HG03175 (cell line): ENCODE measurements at regions not wholly inside any gene's neighbourhood (a gene's known extent, or its start where the extent isn't known, plus 50 kb on each side); places are given as distances from the start of the nearest gene placed in this dataset.

Experiments used
- ATAC-seq: cut with Tn5 transposase; IDR thresholded peaks from one replicate; pipeline ENCODE4 v1.9.1; 2021; ENCODE audit warnings: mild to moderate bottlenecking, moderate library complexity; ENCODE audit not compliant: unreplicated experiment

- ATAC-seq = no peak
Measured at GRCh38 chr11:116509551-116509950, 263.2 kb downstream of the BUD13 start.

- no peak for ATAC-seq
Measured at GRCh38 chr11:116507849-116508695, 264.7 kb downstream of the BUD13 start.

DNA sequence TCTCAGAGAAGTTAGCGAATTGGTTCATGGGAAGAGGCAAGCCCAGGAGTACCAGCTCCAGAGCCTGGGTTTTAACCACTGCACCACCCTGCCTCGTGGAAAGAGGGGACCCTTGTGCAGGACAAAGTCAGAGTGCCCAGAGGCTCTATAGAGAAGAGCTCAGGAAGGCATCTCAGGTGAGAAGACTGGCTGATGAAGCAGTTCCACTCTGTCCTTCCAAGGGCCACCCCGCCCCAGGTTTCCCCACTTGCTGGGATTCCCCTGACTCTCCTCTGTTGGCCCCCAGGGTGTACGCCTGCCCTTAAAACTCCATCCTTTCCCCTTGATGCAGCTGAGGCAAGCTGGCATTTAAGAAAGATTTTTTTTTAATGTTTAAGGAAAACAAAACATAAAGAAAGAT lies 265.8 kb downstream of the BUD13 start:
- ATAC-seq = no peak

DNA sequence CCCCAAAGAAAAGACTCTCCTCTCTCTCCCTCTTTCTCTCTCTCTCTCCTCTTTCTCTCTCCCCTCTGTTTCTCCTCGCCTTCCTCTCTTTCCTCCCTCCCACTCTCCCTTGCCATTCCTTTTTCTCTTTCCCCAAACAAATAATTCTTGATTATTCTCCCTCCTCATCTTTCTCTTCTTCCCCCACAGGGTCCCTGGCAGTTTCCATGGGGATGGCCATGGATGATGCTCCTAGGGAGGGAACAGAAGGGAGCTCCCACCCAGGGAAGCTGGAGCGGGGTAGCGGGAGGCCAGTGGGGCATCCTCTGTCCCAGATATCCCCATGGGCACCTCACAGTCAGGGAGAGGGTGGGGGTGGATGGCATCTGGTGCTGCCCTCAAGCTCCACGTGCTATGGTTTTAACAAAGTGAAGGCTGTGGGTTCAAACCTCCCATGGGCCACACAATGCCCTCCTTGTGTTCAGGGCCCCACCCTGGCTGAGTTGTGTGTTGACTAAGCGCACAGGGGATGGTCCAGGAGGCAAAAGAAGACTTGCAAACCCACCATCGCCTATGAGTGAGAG lies 266.4 kb downstream of the BUD13 start:
- no peak for ATAC-seq

- no peak for ATAC-seq
Measured at GRCh38 chr11:116505298-116506262, 267.2 kb downstream of the BUD13 start.

DNA sequence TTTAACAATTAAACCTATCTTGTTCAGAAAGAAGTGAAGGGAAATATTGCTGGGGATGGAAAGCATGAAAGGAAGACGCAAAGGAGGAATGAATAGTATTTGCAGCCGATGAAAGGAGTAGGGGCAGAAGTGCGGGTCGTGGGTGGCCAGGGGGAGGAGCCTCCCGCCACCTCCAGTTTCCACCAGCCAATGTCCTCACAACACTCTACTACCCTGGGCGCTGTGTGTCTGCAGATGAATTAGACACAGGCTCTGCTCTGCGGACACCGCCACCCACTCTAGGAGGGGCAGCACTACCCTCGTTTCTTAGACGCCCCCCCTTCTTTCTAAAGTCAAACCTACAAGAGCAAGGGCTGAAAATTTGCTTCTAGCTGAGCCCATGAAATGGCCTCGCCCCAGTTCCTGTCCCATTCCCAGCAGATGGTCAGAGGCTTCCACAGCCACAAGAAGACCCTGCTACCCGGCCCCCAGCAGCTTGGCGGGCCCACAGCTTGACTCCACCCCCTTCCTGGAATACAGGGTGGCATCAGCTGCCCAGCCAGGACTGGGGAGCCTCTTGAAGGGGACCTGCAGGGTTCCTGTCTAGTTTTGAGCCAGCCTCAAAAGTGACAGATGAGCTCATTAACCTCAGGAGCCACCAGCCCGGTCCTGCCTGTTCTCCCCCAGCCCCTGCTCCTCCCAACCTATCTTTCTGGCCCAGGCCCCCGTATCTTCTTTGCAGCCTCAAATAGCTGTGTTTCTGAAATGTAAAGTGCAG lies 268.1 kb downstream of the BUD13 start:
- ATAC-seq = no peak

DNA sequence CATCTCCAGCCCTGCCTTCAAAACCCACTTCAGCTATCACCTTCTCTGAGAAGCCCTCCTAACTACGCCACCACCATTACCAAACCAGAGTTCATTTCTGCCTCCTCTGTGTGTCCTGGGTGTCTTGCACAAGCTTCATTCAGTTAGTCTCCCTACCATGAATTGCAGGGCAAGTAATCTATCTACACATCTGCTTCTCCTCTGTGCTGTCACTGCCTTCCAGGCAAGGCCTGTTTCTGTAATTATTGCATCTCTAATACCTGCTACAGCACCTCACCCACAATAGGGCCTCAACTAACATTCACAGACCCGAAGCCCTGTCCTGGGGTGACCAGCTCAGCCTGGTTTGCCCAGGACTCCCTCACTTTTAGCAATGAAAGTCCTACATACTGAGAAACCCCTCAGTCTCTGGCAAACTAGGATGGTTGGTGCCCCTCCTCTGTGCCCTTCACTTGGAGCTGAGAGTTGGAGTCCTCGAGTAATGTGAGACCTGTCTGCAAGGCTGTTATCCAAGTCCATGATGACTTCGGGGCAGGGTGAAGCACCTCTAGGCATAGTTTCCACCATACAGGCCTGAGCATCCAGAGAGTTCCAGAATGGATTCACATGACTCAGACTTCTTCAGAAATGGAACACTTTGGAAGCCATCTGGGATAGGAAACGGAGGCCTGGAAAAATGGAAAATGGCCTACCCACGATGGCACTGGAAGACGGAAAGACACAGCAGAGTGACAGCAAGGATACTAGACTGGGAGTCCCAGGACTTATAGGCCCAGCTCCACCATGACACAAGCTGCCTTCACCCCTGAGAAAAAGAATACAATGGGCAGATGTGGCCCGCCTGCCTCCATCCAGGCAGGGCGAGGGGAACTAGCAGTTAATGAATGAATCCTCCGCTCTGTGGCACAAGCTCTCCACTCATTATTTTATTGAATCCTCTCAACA lies 269.3 kb downstream of the BUD13 start:
- no peak for ATAC-seq

DNA sequence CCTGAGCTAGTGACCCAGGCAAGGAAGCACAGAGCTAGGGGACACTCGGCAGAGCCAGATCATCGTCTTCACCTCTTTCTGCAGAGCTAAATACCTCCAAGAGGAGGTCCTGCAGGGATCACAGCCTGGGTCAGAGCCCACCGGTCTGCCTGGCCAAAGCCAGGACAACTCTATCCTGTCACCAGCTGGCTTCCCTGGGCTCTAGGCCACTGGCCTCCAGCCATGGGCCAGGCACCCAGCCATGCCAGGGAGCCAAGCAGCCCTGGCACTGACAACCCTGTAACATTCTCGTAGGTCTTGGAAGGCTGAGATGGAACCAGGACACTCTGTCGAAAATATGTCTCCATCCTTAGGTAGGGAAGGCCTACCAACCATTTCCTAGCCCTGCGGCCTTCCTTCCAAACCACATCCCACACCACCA lies 270.1 kb downstream of the BUD13 start:
- ATAC-seq = no peak

DNA sequence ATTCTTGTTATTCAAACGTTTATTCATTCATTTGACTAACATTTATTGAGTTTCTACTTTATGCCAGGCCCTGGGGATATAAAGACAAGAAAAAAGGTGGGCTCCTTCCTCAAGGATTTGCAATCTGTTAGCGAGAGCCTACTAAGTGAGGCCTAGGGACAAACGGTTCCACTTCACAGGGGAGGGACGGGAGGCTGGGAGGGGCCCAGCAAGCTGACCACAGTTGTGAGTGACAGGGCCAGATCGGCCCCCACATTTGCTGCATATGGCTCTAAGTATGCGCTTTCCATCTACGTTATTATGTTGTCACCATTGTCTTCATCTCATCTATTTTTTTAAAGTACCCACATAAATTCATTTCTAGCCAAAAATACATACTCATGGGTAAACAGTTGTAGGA lies 271.1 kb downstream of the BUD13 start:
- ATAC-seq = no peak

DNA sequence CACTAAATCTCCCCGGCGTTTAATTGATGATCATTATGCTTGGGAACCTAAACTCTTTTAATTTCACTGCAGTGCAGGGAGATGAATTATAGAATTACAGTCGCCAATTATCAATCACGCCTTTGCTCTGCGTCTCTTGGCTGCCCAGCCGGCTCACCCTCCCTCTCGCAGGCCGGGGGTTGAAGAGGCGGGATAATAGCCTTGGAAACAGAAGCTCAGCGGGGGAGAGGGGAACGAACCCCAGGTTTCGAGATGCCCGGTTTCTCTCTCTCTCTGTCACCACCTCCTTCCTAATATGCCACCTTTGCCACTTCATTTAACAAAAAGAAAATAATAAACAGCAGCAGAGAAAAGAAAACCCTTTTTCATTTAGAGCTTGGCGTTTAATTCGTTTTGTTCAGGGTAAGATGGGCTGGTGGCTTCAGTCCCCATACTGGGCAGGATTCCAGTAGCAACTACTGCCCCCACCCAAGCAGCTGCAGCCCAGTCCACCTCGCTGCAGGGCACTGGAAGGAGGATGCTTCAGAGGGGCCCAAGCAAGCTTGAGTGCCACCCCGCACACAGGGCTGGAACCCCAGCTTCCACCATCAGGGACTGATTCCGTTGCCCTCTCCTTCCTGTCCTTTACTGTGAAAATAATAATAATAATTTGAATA lies 271.7 kb downstream of the BUD13 start:
- ATAC-seq = no peak

DNA sequence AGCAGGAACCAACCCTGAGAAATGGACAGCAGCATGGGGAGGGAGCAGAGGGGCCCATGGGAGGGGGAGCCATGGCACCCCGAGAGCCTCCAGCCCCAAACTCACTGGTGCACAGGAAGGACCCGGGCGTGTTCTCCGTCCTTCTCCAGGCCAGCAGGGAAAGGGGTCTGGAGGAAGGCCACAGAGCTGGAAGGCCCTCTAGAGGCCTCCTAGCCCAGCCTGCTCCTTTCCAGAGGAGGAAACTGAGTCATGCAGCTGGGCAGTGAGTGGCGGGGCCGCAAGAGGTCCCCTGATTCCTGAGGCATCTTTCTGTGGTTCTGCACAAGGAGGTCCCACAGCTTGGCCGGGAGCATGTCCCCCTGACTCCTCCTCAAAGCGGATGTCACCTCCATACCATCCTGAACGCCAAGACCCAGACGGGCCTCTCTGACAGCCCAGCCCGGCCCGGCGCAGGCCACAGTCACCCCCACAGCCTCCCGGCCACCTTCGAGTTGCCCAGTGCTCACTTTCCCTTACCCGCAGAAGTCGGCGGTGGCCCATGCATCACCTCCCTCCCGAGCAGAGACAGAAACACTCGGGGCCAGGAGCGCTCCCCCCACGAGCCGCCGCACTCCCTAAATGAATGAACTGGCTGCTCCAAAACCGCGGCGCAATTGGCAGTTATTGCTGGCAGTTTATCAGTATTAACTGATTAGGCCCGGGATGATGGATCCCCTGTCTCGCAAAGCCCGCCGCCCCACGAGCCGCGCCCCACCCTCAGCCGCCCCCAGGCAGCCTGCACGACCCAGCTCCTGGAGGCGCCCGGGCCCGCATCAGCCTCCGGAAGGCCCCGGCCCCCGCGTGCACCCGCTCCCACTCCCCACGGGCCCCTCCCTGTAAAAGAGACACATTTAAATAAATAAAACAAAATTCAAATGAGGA lies 272.5 kb downstream of the BUD13 start:
- ATAC-seq = no peak

- ATAC-seq = no peak
Measured at GRCh38 chr11:116499396-116500003, 273.3 kb downstream of the BUD13 start.

DNA sequence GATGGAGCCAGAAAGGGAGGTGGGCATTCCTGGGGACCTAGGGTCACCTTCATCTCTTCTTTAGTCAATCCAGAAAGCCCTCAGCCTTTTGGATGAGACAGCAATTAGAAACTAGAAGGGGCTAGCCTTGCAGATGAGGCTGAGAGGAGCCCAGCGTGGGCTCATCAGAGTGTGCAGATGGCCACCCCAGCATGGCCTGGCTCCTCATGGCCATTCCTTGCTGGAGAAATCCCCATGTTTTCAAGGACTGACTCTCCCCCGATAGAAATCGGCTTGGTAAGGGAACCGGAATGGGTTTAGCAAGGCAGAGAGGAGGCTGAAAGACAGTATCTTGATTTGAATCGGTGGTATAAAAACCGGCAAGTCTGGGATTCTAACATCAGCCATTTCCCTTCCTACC lies 274.6 kb downstream of the BUD13 start:
- no peak for ATAC-seq

- ATAC-seq = no peak
Measured at GRCh38 chr11:116492600-116492999, 280.2 kb downstream of the BUD13 start.

DNA sequence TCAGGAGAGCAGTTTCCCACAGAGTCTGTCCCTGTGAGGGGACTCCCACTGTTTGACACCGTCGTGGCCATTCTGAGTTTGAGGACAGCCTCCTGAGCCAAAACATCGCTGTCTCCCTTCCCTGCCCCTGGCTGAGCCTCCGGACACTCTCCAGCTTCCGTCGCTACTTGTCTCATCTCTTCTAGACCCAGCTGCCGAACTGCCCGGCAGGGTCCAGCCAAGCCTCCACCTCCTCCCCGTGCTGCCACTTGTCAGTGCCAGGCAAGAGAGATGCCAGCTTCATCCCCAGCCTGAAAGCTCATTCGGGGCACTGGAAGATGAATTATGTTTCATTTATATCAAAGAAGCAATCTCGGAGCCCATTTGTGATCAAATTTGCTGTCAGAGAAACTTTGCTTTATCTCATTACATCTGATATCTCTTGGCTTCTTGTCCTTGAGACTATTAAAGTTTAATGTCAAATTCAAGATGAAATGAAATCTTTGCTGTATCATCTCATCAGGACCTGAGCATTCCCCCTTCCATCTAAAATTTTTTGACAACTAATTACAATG lies 283.9 kb downstream of the BUD13 start:
- no peak for ATAC-seq

GRCh38 chr11:116485425-116485824 lies 287.4 kb downstream of the BUD13 start:
- no peak for ATAC-seq

DNA sequence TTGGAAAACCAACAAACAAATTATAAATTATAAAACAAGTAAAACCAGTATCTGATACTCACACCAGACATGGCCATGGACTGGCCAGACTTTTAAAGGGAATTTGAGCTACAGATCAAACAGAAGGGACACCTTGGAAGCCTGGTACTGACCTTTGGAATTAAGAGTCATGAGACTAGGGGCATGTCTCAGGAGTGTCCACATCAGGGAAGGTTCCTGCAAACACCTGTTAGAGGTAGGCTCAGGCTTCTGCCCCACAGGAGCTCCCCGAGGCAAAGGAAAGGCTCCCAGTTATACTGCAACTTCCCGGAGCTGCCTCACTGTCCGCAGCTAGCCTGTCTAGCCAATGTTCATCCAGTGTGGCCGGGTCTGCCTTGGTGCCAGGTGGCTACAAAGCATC lies 290.1 kb downstream of the BUD13 start:
- ATAC-seq = no peak
